ENCODE measurements at regions not wholly inside any gene's neighbourhood (a gene's known extent, or its start where the extent isn't known, plus 50 kb on each side); places are given as distances from the start of the nearest gene placed in this dataset.

DNA sequence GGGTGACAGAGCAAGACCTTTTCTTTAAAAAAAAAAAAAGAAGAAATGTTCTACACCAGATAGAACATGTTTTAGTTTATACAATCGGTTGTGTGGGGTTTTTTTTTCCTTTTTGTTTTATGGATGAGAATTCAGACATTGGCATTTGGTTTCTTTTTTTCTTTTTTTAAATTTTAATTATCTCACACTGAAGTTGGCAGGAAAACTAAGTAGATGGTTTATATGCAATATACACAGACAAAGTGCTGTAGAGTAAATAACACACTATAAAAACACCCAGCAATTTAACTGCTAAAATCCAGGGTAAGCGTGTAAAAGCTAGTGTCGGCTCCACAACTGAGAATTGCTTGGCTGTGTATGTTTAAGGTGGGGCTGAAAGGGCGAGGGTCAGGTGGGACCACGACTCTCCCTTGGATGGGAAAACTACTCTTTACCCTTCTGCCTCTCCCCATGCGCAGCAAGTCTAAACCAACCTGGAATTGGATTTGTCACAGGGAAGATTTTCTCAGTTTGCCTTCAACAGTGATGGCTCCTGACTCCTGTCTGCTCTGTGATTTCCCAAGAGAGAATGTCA lies 147.1 kb upstream of the MARCKS start:
- TF ChIP-seq, protein P1, sequence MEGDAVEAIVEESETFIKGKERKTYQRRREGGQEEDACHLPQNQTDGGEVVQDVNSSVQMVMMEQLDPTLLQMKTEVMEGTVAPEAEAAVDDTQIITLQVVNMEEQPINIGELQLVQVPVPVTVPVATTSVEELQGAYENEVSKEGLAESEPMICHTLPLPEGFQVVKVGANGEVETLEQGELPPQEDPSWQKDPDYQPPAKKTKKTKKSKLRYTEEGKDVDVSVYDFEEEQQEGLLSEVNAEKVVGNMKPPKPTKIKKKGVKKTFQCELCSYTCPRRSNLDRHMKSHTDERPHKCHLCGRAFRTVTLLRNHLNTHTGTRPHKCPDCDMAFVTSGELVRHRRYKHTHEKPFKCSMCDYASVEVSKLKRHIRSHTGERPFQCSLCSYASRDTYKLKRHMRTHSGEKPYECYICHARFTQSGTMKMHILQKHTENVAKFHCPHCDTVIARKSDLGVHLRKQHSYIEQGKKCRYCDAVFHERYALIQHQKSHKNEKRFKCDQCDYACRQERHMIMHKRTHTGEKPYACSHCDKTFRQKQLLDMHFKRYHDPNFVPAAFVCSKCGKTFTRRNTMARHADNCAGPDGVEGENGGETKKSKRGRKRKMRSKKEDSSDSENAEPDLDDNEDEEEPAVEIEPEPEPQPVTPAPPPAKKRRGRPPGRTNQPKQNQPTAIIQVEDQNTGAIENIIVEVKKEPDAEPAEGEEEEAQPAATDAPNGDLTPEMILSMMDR (IDR thresholded peaks at IDR 0.05), result no peak
- TF ChIP-seq POLR2A (IDR thresholded peaks at IDR 0.05), result no peak
